HepG2 (cell line): ENCODE measurements at regions not wholly inside any gene's neighbourhood (a gene's known extent, or its start where the extent isn't known, plus 50 kb on each side); places are given as distances from the start of the nearest gene placed in this dataset.

Experiments used
- ATAC-seq: fragments of 200-7000 bp; cut with Tn5 transposase; 3 replicates; pipeline ENCODE4 v1.9.1; 2020; ENCODE audit warnings: mild to moderate bottlenecking, moderate library complexity
- BruUV-seq: library from RNA; stranded (reverse); fragments of 400-500 nt; replicated peaks from 2 replicates; lab custom pipeline; 2021; lab: Mats Ljungman, UMichigan
- CTCF ChIA-PET: fragments of 300-600 bp; formaldehyde crosslinking; extraction: SDS; loops from one replicate; lab custom pipeline; 2021; ENCODE audit warnings: low total read pairs, inconsistent platforms, low intra/inter-chr PET ratio; lab: Yijun Ruan, JAX
- POLR2A ChIA-PET: fragments of 350-600 bp; sonication (Branson Sonifier 250); formaldehyde crosslinking; loops from one replicate; lab custom pipeline; 2020; ENCODE audit warnings: antibody characterized with exemption, inconsistent platforms; lab: Yijun Ruan, JAX
- DNase-seq: peaks from one replicate; pipeline ENCODE4 v3.0.0-alpha.2; 2015; ENCODE audit warnings: low spot score
- FAIRE-seq: peaks from 3 replicates; lab custom pipeline; 2011; peaks lifted over from hg19 to GRCh38; lab: Jason Lieb, UNC
- H2AFZ ChIP-seq: one replicate; pipeline ENCODE4 v1.6.1; 2011; ENCODE audit warnings: low read length, inconsistent platforms
- H3K27ac ChIP-seq: fragments of 300-600 bp; 3 replicates; pipeline ENCODE4 v1.8.0; 2011; ENCODE audit warnings: mixed run types, mild to moderate bottlenecking, mixed read lengths, low read length, inconsistent platforms; ENCODE audit not compliant: insufficient read depth; ENCODE audit errors: extremely low read length
- H3K27me3 ChIP-seq, 2 experiments: fragments of 200-600 bp in 1 of 2; 2 replicates in 1 of 2; 3 replicates in 1 of 2; pipeline versions ENCODE4 v1.6.0 to v1.8.0; 2011; ENCODE audit warnings: low read length in 2 of 2, mild to moderate bottlenecking in 2 of 2, moderate library complexity in 2 of 2, inconsistent platforms in 1 of 2; ENCODE audit not compliant: insufficient read depth in 2 of 2, control insufficient read depth in 1 of 2
- H3K36me3 ChIP-seq, 2 experiments: fragments of 200-600 bp in 1 of 2; replicated peaks in 1 of 2; 2 replicates in 1 of 2; 3 replicates in 1 of 2; pipeline versions ENCODE4 v1.5.1 to v1.8.0; 2011; ENCODE audit warnings: low read length in 2 of 2, inconsistent platforms in 1 of 2; ENCODE audit not compliant: insufficient read depth in 2 of 2, control insufficient read depth in 1 of 2
- H3K4me1 ChIP-seq: 2 replicates; pipeline ENCODE4 v1.5.1; 2012; ENCODE audit warnings: low read length, inconsistent platforms; ENCODE audit not compliant: insufficient read depth
- H3K4me2 ChIP-seq: 2 replicates; pipeline ENCODE4 v1.6.0; 2011; ENCODE audit warnings: low read depth, low read length, inconsistent platforms
- H3K4me3 ChIP-seq, 3 experiments: fragments of 200-600 bp in 1 of 3; sonication (generic), shearing (Covaris generic) in 1 of 3; replicated peaks in 1 of 3; 2 replicates each; pipeline ENCODE4 v1.5.1; 2011 to 2016; ENCODE audit warnings: low read length in 3 of 3, inconsistent platforms in 2 of 3, low read depth in 2 of 3, mild to moderate bottlenecking in 2 of 3, control low read depth in 1 of 3, mixed read lengths in 1 of 3; ENCODE audit not compliant: insufficient read depth in 1 of 3
- H3K79me2 ChIP-seq: one replicate; pipeline ENCODE4 v1.6.1; 2011; ENCODE audit warnings: low read length, inconsistent platforms; ENCODE audit not compliant: insufficient read depth
- H3K9ac ChIP-seq: 2 replicates; pipeline ENCODE4 v1.6.0; 2011; ENCODE audit warnings: mild to moderate bottlenecking, low read depth, low read length, inconsistent platforms; ENCODE audit not compliant: insufficient read depth
- H3K9me3 ChIP-seq: 2 replicates; pipeline ENCODE4 v1.5.1; 2012; ENCODE audit warnings: mild to moderate bottlenecking, low read length
- H4K20me1 ChIP-seq: 2 replicates; pipeline ENCODE4 v1.6.0; 2011; ENCODE audit warnings: inconsistent platforms, mild to moderate bottlenecking, low read length, moderate library complexity; ENCODE audit not compliant: insufficient read depth
- ATF3 ChIP-seq: sonication (generic); formaldehyde crosslinking; IDR thresholded peaks from 2 replicates; pipeline ENCODE4 v1.4.0; 2020; ENCODE audit warnings: missing genetic modification reagents
- RFX5 ChIP-seq: IDR thresholded peaks from 2 replicates; pipeline ENCODE4 v1.6.1; 2011; ENCODE audit warnings: low read depth, low read length, improper control_type of control experiment
- TCF12 ChIP-seq, 2 experiments: fragments of 450-650 bp in 1 of 2; sonication (generic) in 1 of 2; formaldehyde crosslinking in 1 of 2; IDR thresholded peaks; 2 replicates each; pipeline versions ENCODE4 v1.6.1 to v1.8.0; 2017 to 2022; ENCODE audit warnings: antibody characterized with exemption in 1 of 2, mild to moderate bottlenecking in 1 of 2, missing genetic modification reagents in 1 of 2, moderate library complexity in 1 of 2
- TMF1 ChIP-seq: sonication (generic); formaldehyde crosslinking; IDR thresholded peaks from 2 replicates; pipeline ENCODE4 v1.8.1; 2022; ENCODE audit warnings: low read depth, missing genetic modification reagents
- ZNF557 ChIP-seq: sonication (generic); formaldehyde crosslinking; IDR thresholded peaks from 2 replicates; pipeline ENCODE4 v1.4.0; 2020; ENCODE audit warnings: missing genetic modification reagents
- ZNF770 ChIP-seq: sonication (generic); formaldehyde crosslinking; IDR thresholded peaks from 2 replicates; pipeline ENCODE4 v1.5.0; 2020; ENCODE audit warnings: mild to moderate bottlenecking, missing genetic modification reagents
- ZSCAN31 ChIP-seq: sonication (generic); formaldehyde crosslinking; IDR thresholded peaks from 2 replicates; pipeline ENCODE4 v1.5.0; 2020; ENCODE audit warnings: low read depth, mild to moderate bottlenecking, missing genetic modification reagents
- WGBS: methylation state at CpG from one replicate; pipeline ENCODE4 v1.1.6; 2017; ENCODE audit warnings: low lambda C conversion rate; 5-methylcytosine and 5-hydroxymethylcytosine counted together
- in situ Hi-C: cut with HindIII; loops from 2 replicates; pipeline ENCODE4 v1.10.0; 2017; ENCODE audit warnings: low pct_unique_long_range_greater_than_20kb; ENCODE audit not compliant: extremely low pct_ligation_motif_present
- intact Hi-C: fragments of 100-400 bp; cut with micrococcal nuclease; formaldehyde crosslinking; loops from one replicate; pipeline ENCODE4 v1.10.0; 2022; ENCODE audit not compliant: unreplicated experiment
- TF ChIP-seq, protein P1 (sequence below): sonication (generic); formaldehyde crosslinking; IDR thresholded peaks from 2 replicates; pipeline ENCODE4 v1.5.0; 2020; ENCODE audit warnings: mild to moderate bottlenecking, missing genetic modification reagents, borderline replicate concordance

DNA sequence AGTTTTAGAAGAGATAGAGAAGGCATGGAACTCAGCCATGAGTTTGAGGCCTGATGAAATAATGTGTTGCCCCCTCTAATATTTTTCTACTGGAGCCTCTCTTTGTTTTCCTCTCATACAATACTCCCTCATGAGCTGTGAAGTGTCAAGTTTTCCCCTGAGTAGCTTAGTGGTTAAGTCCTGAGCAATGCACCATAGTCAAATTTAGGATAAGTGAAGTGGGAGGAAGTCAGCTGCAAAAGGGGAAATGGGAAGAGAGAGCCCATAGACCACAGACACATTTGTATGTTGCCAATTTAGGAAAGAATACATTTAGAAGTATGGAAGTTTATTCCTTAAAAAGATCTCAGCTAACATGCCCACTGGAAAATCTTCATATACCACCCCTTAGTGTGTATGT is 171.5 kb upstream of the NREP start (continued):
- no peak for TF ChIP-seq ZNF770
- TF ChIP-seq TMF1: no peak

GRCh38 chr5:111927191-111927590 is 170.2 kb upstream of the NREP start:
- H4K20me1 ChIP-seq: no peaks in the 10 kb centered on the region
- no peaks in the 10 kb centered on the region for H3K79me2 ChIP-seq
- no peak for FAIRE-seq
- ATAC-seq: no peak
- no peak overlapping the region for H3K27ac ChIP-seq
- POLR2A ChIA-PET: no interaction called here
- WGBS: 43% methylated on average over 2 of the region's 2 CpGs
- intact Hi-C loops (no loop called here), in situ Hi-C loops (no loop called here)
- H3K4me2 ChIP-seq: no peak overlapping the region
- no peak overlapping the region for H3K4me3 ChIP-seq
- H3K9me3 ChIP-seq: no peaks in the 10 kb centered on the region
- CTCF ChIA-PET: no interaction called here
- H3K9ac ChIP-seq: no peak overlapping the region
- DNase-seq: no peak
- no peak overlapping the region for H2AFZ ChIP-seq
- no peaks in the 10 kb centered on the region for H3K4me1 ChIP-seq
- H3K36me3 ChIP-seq: no peaks in the 10 kb centered on the region
- TF ChIP-seq ZNF557 (CRISPR knock-in tag) (no peak), ZSCAN31 (CRISPR knock-in tag) (no peak), ATF3 (CRISPR knock-in tag) (no peak), TCF12 (IDR thresholded peaks at IDR 0.05) (no peak), TCF12 (CRISPR knock-in tag; IDR thresholded peaks at IDR 0.05) (no peak), RFX5 (no peak)
- TF ChIP-seq, protein P1, sequence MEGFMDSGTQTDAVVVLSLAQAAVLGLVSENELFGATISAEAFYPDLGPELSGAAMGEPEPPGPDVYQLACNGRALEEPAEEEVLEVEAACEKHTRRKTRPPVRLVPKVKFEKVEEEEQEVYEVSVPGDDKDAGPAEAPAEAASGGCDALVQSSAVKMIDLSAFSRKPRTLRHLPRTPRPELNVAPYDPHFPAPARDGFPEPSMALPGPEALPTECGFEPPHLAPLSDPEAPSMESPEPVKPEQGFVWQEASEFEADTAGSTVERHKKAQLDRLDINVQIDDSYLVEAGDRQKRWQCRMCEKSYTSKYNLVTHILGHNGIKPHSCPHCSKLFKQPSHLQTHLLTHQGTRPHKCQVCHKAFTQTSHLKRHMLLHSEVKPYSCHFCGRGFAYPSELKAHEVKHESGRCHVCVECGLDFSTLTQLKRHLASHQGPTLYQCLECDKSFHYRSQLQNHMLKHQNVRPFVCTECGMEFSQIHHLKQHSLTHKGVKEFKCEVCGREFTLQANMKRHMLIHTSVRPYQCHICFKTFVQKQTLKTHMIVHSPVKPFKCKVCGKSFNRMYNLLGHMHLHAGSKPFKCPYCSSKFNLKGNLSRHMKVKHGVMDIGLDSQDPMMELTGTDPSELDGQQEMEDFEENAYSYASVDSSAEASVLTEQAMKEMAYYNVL (CRISPR knock-in tag): no peak
- no TSS peak for BruUV-seq
- H3K27me3 ChIP-seq: no peaks in the 10 kb centered on the region; a peak in 1 of 5 replicates
